ENCODE measurements at regions not wholly inside any gene's neighbourhood (a gene's known extent, or its start where the extent isn't known, plus 50 kb on each side); places are given as distances from the start of the nearest gene placed in this dataset.

- CTCF ChIA-PET = no interaction called here
- Mint-ChIP-seq H3K36me3 (ENCODE audit: low read depth) (no peaks in the 10 kb centered on the region), H3K9me3 (ENCODE audit: insufficient read depth) (no peaks in the 10 kb centered on the region), H3K4me1 (ENCODE audit: low read depth) (no peaks in the 10 kb centered on the region), H3K27ac (no peak overlapping the region), H3K27me3 (ENCODE audit: low read depth) (peaks cover 12% of the 10 kb centered on the region), H3K4me3 (no peak overlapping the region)
- ATAC-seq = no peak
- POLR2A ChIA-PET = no interaction called here
- no peak for DNase-seq
These were observed 52.8 kb upstream of the DHX15 start for GRCh38 chr4:24637173-24637572.

- no peak overlapping the region for H3K4me3 Mint-ChIP-seq
- DNase-seq = no peak
- POLR2A ChIA-PET = no interaction called here
- no peaks in the 10 kb centered on the region for H3K4me1 Mint-ChIP-seq (ENCODE audit: low read depth)
- no peaks in the 10 kb centered on the region for H3K9me3 Mint-ChIP-seq (ENCODE audit: insufficient read depth)
- CTCF ChIA-PET = no interaction called here
- ATAC-seq = no peak
- no peaks in the 10 kb centered on the region for H3K36me3 Mint-ChIP-seq (ENCODE audit: low read depth)
- H3K27me3 Mint-ChIP-seq (ENCODE audit: low read depth) = peaks cover 16% of the 10 kb centered on the region
- no peak overlapping the region for H3K27ac Mint-ChIP-seq
These were observed 54.1 kb upstream of the DHX15 start for GRCh38 chr4:24638396-24638875.

- H3K27me3 Mint-ChIP-seq (ENCODE audit: low read depth) = peaks cover 16% of the 10 kb centered on the region
These were observed 55.4 kb upstream of the DHX15 start for GRCh38 chr4:24639714-24640113.

GRCh38 chr4:24640366-24640765 lies 56.0 kb upstream of the DHX15 start:
- H3K9me3 Mint-ChIP-seq (ENCODE audit: insufficient read depth) = no peaks in the 10 kb centered on the region
- ATAC-seq = no peak
- no peaks in the 10 kb centered on the region for H3K4me1 Mint-ChIP-seq (ENCODE audit: low read depth)
- ChIA-PET CTCF (no interaction called here), POLR2A (no interaction called here)
- DNase-seq = no peak
- no peak overlapping the region for H3K27ac Mint-ChIP-seq
- H3K36me3 Mint-ChIP-seq (ENCODE audit: low read depth) = no peaks in the 10 kb centered on the region
- peaks cover 16% of the 10 kb centered on the region for H3K27me3 Mint-ChIP-seq (ENCODE audit: low read depth)
- no peak overlapping the region for H3K4me3 Mint-ChIP-seq

More at GRCh38 chr4:24639714-24640113, 55.4 kb upstream of the DHX15 start:
- no peak overlapping the region for H3K4me3 Mint-ChIP-seq
- ATAC-seq (no peak), DNase-seq (no peak)
- no peak overlapping the region for H3K27ac Mint-ChIP-seq
- CTCF ChIA-PET = no interaction called here
- H3K9me3 Mint-ChIP-seq (ENCODE audit: insufficient read depth) = no peaks in the 10 kb centered on the region
- H3K36me3 Mint-ChIP-seq (ENCODE audit: low read depth) = no peaks in the 10 kb centered on the region
- POLR2A ChIA-PET = interaction anchor here (0.5 kb wide), 1 partner anchor 1898 kb away, joined by 3 read pairs; no protein-coding TSS in a partner anchor
- no peaks in the 10 kb centered on the region for H3K4me1 Mint-ChIP-seq (ENCODE audit: low read depth)

GRCh38 chr4:24642981-24643547 lies 58.7 kb upstream of the DHX15 start:
- POLR2A ChIA-PET = no interaction called here
- Mint-ChIP-seq H3K36me3 (ENCODE audit: low read depth) (no peaks in the 10 kb centered on the region), H3K9me3 (ENCODE audit: insufficient read depth) (no peaks in the 10 kb centered on the region), H3K27ac (no peak overlapping the region), H3K27me3 (ENCODE audit: low read depth) (peaks cover 19% of the 10 kb centered on the region), H3K4me1 (ENCODE audit: low read depth) (no peaks in the 10 kb centered on the region), H3K4me3 (no peak overlapping the region)
- CTCF ChIA-PET = no interaction called here
- ATAC-seq = no peak
- no peak for DNase-seq

- DNase-seq (no peak), ATAC-seq (no peak)
- H3K36me3 Mint-ChIP-seq (ENCODE audit: low read depth) = no peaks in the 10 kb centered on the region
- H3K27me3 Mint-ChIP-seq (ENCODE audit: low read depth) = peaks cover 19% of the 10 kb centered on the region
- H3K9me3 Mint-ChIP-seq (ENCODE audit: insufficient read depth) = no peaks in the 10 kb centered on the region
- CTCF ChIA-PET = no interaction called here
- H3K4me3 Mint-ChIP-seq = no peak overlapping the region
- no peak overlapping the region for H3K27ac Mint-ChIP-seq
- H3K4me1 Mint-ChIP-seq (ENCODE audit: low read depth) = no peaks in the 10 kb centered on the region
- POLR2A ChIA-PET = no interaction called here
These were observed 59.6 kb upstream of the DHX15 start for GRCh38 chr4:24643774-24644520.

GRCh38 chr4:24644983-24645764 lies 60.8 kb upstream of the DHX15 start:
- POLR2A ChIA-PET = no interaction called here

GRCh38 chr4:24645765-24646550 lies 61.6 kb upstream of the DHX15 start:
- Mint-ChIP-seq H3K36me3 (ENCODE audit: low read depth) (no peaks in the 10 kb centered on the region), H3K4me3 (no peak overlapping the region), H3K4me1 (ENCODE audit: low read depth) (no peaks in the 10 kb centered on the region), H3K9me3 (ENCODE audit: insufficient read depth) (no peaks in the 10 kb centered on the region), H3K27me3 (ENCODE audit: low read depth) (peaks cover 13% of the 10 kb centered on the region), H3K27ac (no peak overlapping the region)
- CTCF ChIA-PET = no interaction called here
- no peak for ATAC-seq
- DNase-seq = no peak
- POLR2A ChIA-PET = no interaction called here

More at GRCh38 chr4:24644983-24645764, 60.8 kb upstream of the DHX15 start:
- peaks cover 11% of the 10 kb centered on the region for H3K27me3 Mint-ChIP-seq (ENCODE audit: low read depth)
- no peak overlapping the region for H3K4me3 Mint-ChIP-seq
- no peaks in the 10 kb centered on the region for H3K36me3 Mint-ChIP-seq (ENCODE audit: low read depth)
- no peaks in the 10 kb centered on the region for H3K9me3 Mint-ChIP-seq (ENCODE audit: insufficient read depth)
- H3K27ac Mint-ChIP-seq = no peak overlapping the region
- CTCF ChIA-PET = no interaction called here
- H3K4me1 Mint-ChIP-seq (ENCODE audit: low read depth) = no peaks in the 10 kb centered on the region
- DNase-seq (no peak), ATAC-seq (no peak)

GRCh38 chr4:24646798-24647460 lies 62.6 kb upstream of the DHX15 start:
- CTCF ChIA-PET = no interaction called here
- Mint-ChIP-seq H3K4me1 (ENCODE audit: low read depth) (no peaks in the 10 kb centered on the region), H3K9me3 (ENCODE audit: insufficient read depth) (no peaks in the 10 kb centered on the region), H3K27me3 (ENCODE audit: low read depth) (peaks cover 10% of the 10 kb centered on the region), H3K4me3 (no peak overlapping the region), H3K27ac (no peak overlapping the region), H3K36me3 (ENCODE audit: low read depth) (no peaks in the 10 kb centered on the region)
- no peak for DNase-seq
- ATAC-seq = no peak
- POLR2A ChIA-PET = no interaction called here

GRCh38 chr4:24650849-24651640 lies 66.7 kb upstream of the DHX15 start:
- ChIA-PET CTCF (no interaction called here), POLR2A (no interaction called here)
- Mint-ChIP-seq H3K4me3 (no peak overlapping the region), H3K27me3 (ENCODE audit: low read depth) (peaks cover 6% of the 10 kb centered on the region), H3K9me3 (ENCODE audit: insufficient read depth) (no peaks in the 10 kb centered on the region), H3K27ac (no peak overlapping the region), H3K4me1 (ENCODE audit: low read depth) (no peaks in the 10 kb centered on the region), H3K36me3 (ENCODE audit: low read depth) (no peaks in the 10 kb centered on the region)
- no peak for DNase-seq
- ATAC-seq = no peak

GRCh38 chr4:24655326-24655725 lies 71.0 kb upstream of the DHX15 start:
- POLR2A ChIA-PET = no interaction called here
- no peak for DNase-seq
- Mint-ChIP-seq H3K36me3 (ENCODE audit: low read depth) (no peaks in the 10 kb centered on the region), H3K4me3 (no peak overlapping the region), H3K27me3 (ENCODE audit: low read depth) (peaks cover 12% of the 10 kb centered on the region), H3K4me1 (ENCODE audit: low read depth) (peaks cover 3% of the 10 kb centered on the region), H3K27ac (no peak overlapping the region), H3K9me3 (ENCODE audit: insufficient read depth) (no peaks in the 10 kb centered on the region)
- ATAC-seq = no peak
- CTCF ChIA-PET = no interaction called here

Data from activated CD8-positive, alpha-beta T cell treated with anti-CD3 and anti-CD28 coated beads, Interleukin-2, amount 10 ng/mL, durations not matched to agents 7 days and 5 days (primary cell).